ENCODE measurements at regions not wholly inside any gene's neighbourhood (a gene's known extent, or its start where the extent isn't known, plus 50 kb on each side); places are given as distances from the start of the nearest gene placed in this dataset.

GRCh38 chr2:147482916-147483669, 361.7 kb upstream of the ACVR2A start:
- DNase-seq (ENCODE audit: low spot score in 2 of 2, unreplicated experiment in 2 of 2): no peak
- Mint-ChIP-seq H3K27ac (no peak overlapping the region), H3K27me3 (ENCODE audit: low read depth) (peaks cover 2% of the 10 kb centered on the region), H3K9me3 (no peaks in the 10 kb centered on the region), H3K4me1 (peaks cover 3% of the 10 kb centered on the region), H3K4me3 (no peak overlapping the region), H3K36me3 (no peaks in the 10 kb centered on the region)
- no peak for TF ChIP-seq CTCF (IDR thresholded peaks at IDR 0.05; ENCODE audit: unreplicated experiment)

- TF ChIP-seq CTCF (IDR thresholded peaks at IDR 0.05; ENCODE audit: unreplicated experiment): no peak
- no peak overlapping the region for H3K4me3 Mint-ChIP-seq
- DNase-seq (ENCODE audit: low spot score in 2 of 2, unreplicated experiment in 2 of 2): no peak
- no peaks in the 10 kb centered on the region for H3K4me1 Mint-ChIP-seq
- H3K27ac Mint-ChIP-seq: no peak overlapping the region
- no peaks in the 10 kb centered on the region for H3K9me3 Mint-ChIP-seq
- H3K27me3 Mint-ChIP-seq (ENCODE audit: low read depth): peaks cover 2% of the 10 kb centered on the region
- H3K36me3 Mint-ChIP-seq: no peaks in the 10 kb centered on the region
Measured at GRCh38 chr2:147482111-147482895, 362.5 kb upstream of the ACVR2A start.

- DNase-seq (ENCODE audit: low spot score in 2 of 2, unreplicated experiment in 2 of 2): no peak
- no peaks in the 10 kb centered on the region for H3K9me3 Mint-ChIP-seq
- TF ChIP-seq CTCF (IDR thresholded peaks at IDR 0.05; ENCODE audit: unreplicated experiment): no peak
- no peaks in the 10 kb centered on the region for H3K27me3 Mint-ChIP-seq (ENCODE audit: low read depth)
- H3K4me3 Mint-ChIP-seq: no peak overlapping the region
- no peaks in the 10 kb centered on the region for H3K36me3 Mint-ChIP-seq
- H3K27ac Mint-ChIP-seq: no peak overlapping the region
- H3K4me1 Mint-ChIP-seq: peaks cover 4% of the 10 kb centered on the region
Measured at GRCh38 chr2:147479358-147479757, 365.5 kb upstream of the ACVR2A start.

GRCh38 chr2:147473075-147473474, 371.8 kb upstream of the ACVR2A start:
- Mint-ChIP-seq H3K36me3 (no peaks in the 10 kb centered on the region), H3K9me3 (no peaks in the 10 kb centered on the region), H3K27ac (no peak overlapping the region), H3K27me3 (ENCODE audit: low read depth) (no peaks in the 10 kb centered on the region), H3K4me1 (peaks cover 9% of the 10 kb centered on the region), H3K4me3 (no peak overlapping the region)
- DNase-seq (ENCODE audit: low spot score in 2 of 2, unreplicated experiment in 2 of 2): no peak
- no peak for TF ChIP-seq CTCF (IDR thresholded peaks at IDR 0.05; ENCODE audit: unreplicated experiment)

- TF ChIP-seq CTCF (IDR thresholded peaks at IDR 0.05; ENCODE audit: unreplicated experiment): no peak
- H3K27ac Mint-ChIP-seq: no peak overlapping the region
- H3K27me3 Mint-ChIP-seq (ENCODE audit: low read depth): no peaks in the 10 kb centered on the region
- no peak overlapping the region for H3K4me3 Mint-ChIP-seq
- H3K36me3 Mint-ChIP-seq: no peaks in the 10 kb centered on the region
- DNase-seq (ENCODE audit: low spot score in 2 of 2, unreplicated experiment in 2 of 2): no peak
- H3K9me3 Mint-ChIP-seq: no peaks in the 10 kb centered on the region
- H3K4me1 Mint-ChIP-seq: peaks cover 9% of the 10 kb centered on the region
Measured at GRCh38 chr2:147471126-147471525, 373.7 kb upstream of the ACVR2A start.

Measured in mesothelial cell of epicardium (in vitro differentiated cells).